Head of caudate nucleus (tissue), 42 donors: ENCODE measurements at regions not wholly inside any gene's neighbourhood (a gene's known extent, or its start where the extent isn't known, plus 50 kb on each side); places are given as distances from the start of the nearest gene placed in this dataset.

Source experiments
- DNase-seq, 42 donors: peaks; one replicate each; pipeline versions ENCODE4 v3.0.0 to v3.0.0-alpha.2; 2020 to 2021; ENCODE audit warnings: mixed read lengths in 7 of 42
- intact Hi-C: fragments of 100-400 bp; cut with DNase I; formaldehyde crosslinking; loops from one replicate; pipeline ENCODE4 v1.15.0; 2022

DNA sequence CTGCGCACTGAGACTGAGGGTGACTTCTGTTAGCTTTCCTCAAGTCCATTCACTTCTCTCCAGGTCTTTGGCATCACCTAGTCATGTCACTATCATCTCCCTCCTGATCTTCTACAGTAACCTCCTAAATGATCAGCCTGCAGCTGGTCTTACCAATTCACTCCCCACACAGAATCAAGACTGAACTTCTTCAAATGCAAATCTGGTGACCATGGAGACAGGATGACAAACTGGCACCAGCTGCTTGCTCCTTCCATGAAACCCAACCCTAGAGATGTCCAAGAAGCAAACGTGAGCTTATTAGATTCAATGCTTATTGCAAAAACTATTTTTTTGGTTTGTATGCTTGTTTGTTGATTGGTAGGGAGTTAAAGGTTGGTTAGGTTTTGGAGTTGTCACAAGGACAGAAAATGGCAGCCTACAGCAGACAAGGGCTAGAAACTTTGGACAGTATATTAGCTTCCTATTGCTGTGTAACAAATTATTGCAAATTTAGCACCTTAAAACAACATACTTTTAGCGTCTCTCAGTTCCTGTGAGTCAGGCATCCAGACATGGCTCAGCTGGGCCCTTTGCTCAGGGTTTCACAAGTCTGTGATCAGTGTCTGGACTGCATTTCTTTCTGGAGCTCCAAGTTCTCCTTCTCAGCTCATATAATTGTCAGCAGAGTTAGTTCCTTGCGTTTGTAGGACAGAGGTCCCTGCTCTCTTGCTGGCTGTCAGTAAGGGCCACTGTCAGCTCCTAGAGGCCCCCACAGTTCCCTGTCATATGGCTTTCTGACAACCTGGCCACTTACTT, 53.3 kb upstream of the GJA8 start:
- intact Hi-C loops, result no loop called here

GRCh38 chr1:147850737-147851136, 51.9 kb upstream of the GJA8 start:
- DNase-seq, result no peak
- intact Hi-C loops, result no loop called here

More for the DNA sequence above, 53.3 kb upstream of the GJA8 start:
- DNase-seq, result no peak

DNA sequence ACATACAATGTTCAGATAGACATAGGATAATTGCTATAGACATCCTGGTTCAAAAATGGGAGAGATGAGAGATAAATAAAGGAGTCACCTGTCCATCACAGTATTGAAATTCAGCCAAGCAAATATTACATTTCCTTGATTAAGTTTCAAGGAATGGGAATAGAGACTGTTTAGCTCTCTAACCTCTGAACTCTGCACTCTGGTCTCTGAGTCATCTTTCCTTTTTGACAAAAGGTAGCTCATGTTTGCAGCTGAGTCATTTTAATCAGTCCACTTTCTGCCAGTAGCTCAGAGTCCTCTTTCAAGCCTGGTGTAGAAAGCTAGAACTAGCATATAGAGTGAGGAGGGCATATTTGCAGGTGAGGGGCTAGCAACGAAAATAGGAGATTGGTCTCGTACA, 51.4 kb upstream of the GJA8 start:
- DNase-seq, result no peak

GRCh38 chr1:147852706-147853225, 49.8 kb upstream of the GJA8 start:
- intact Hi-C loops, result no loop called here
- DNase-seq, result no peak

More for the DNA sequence above, 51.4 kb upstream of the GJA8 start:
- intact Hi-C loops, result no loop called here
